GM19035 (cell line): ENCODE measurements at regions not wholly inside any gene's neighbourhood (a gene's known extent, or its start where the extent isn't known, plus 50 kb on each side); places are given as distances from the start of the nearest gene placed in this dataset.

Source experiments
- ATAC-seq: cut with Tn5 transposase; IDR thresholded peaks from one replicate; pipeline ENCODE4 v1.9.1; 2021; ENCODE audit not compliant: unreplicated experiment

- ATAC-seq: peak; percentile 92
Measured at GRCh38 chr4:38310446-38311043, 350.3 kb downstream of the PTTG2 start.

GRCh38 chr4:38311495-38312126 is 351.4 kb downstream of the PTTG2 start:
- no peak for ATAC-seq

- no peak for ATAC-seq
Measured at GRCh38 chr4:38313175-38313574, 350.8 kb upstream of the KLF3 start.

GRCh38 chr4:38313999-38314561 is 349.9 kb upstream of the KLF3 start:
- ATAC-seq: no peak

- no peak for ATAC-seq
Measured at GRCh38 chr4:38314663-38315062, 349.3 kb upstream of the KLF3 start.

- no peak for ATAC-seq
Measured at GRCh38 chr4:38315286-38315685, 348.7 kb upstream of the KLF3 start.

- no peak for ATAC-seq
Measured at GRCh38 chr4:38316045-38316444, 348.0 kb upstream of the KLF3 start.

- no peak for ATAC-seq
Measured at GRCh38 chr4:38317041-38317674, 346.8 kb upstream of the KLF3 start.

GRCh38 chr4:38318737-38319455 is 345.1 kb upstream of the KLF3 start:
- ATAC-seq: peak; percentile 87

- peak; percentile 46 for ATAC-seq
Measured at GRCh38 chr4:38319456-38320342, 344.3 kb upstream of the KLF3 start.

- no peak for ATAC-seq
Measured at GRCh38 chr4:38320343-38320695, 343.7 kb upstream of the KLF3 start.

- no peak for ATAC-seq
Measured at GRCh38 chr4:38320833-38321232, 343.2 kb upstream of the KLF3 start.

GRCh38 chr4:38322714-38323113 is 341.3 kb upstream of the KLF3 start:
- no peak for ATAC-seq

GRCh38 chr4:38323141-38323641 is 340.8 kb upstream of the KLF3 start:
- no peak for ATAC-seq

- no peak for ATAC-seq
Measured at GRCh38 chr4:38324861-38325628, 339.0 kb upstream of the KLF3 start.

- no peak for ATAC-seq
Measured at GRCh38 chr4:38325629-38325913, 338.4 kb upstream of the KLF3 start.

GRCh38 chr4:38326499-38326898 is 337.5 kb upstream of the KLF3 start:
- ATAC-seq: no peak

- no peak for ATAC-seq
Measured at GRCh38 chr4:38327174-38327573, 336.8 kb upstream of the KLF3 start.

- no peak for ATAC-seq
Measured at GRCh38 chr4:38328989-38329729, 334.8 kb upstream of the KLF3 start.
